ENCODE measurements at regions not wholly inside any gene's neighbourhood (a gene's known extent, or its start where the extent isn't known, plus 50 kb on each side); places are given as distances from the start of the nearest gene placed in this dataset.

DNA sequence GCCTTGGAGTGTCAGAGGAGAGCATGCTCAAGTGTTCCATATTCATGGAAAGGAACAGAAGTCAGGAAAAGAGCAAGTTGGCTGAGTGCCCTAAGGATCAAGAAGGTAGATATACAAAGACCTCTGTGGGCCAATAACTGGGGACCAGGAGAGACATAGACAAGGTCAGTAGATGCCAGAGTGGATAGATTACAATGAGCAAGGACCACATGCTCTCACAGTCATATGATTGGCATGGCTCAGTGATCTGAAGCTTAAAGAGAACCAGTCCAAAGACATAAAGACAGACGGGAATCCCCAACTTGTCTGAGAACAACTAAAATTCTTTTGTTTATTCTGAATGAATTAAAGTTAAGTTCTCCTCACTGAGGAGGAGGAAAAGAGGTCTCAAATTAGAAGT, 289.7 kb downstream of the HS3ST1 start:
- no peak for DNase-seq
- Histone ChIP-seq H3K27ac (no peak overlapping the region), H3K4me1 (no peaks in the 10 kb centered on the region), H3K9me3 (no peaks in the 10 kb centered on the region), H3K27me3 (no peaks in the 10 kb centered on the region), H3K4me3 (no peak overlapping the region), H3K36me3 (no peaks in the 10 kb centered on the region)
- TF ChIP-seq, protein P1, sequence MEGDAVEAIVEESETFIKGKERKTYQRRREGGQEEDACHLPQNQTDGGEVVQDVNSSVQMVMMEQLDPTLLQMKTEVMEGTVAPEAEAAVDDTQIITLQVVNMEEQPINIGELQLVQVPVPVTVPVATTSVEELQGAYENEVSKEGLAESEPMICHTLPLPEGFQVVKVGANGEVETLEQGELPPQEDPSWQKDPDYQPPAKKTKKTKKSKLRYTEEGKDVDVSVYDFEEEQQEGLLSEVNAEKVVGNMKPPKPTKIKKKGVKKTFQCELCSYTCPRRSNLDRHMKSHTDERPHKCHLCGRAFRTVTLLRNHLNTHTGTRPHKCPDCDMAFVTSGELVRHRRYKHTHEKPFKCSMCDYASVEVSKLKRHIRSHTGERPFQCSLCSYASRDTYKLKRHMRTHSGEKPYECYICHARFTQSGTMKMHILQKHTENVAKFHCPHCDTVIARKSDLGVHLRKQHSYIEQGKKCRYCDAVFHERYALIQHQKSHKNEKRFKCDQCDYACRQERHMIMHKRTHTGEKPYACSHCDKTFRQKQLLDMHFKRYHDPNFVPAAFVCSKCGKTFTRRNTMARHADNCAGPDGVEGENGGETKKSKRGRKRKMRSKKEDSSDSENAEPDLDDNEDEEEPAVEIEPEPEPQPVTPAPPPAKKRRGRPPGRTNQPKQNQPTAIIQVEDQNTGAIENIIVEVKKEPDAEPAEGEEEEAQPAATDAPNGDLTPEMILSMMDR (IDR thresholded peaks at IDR 0.05) = no peak
- no peak for TF ChIP-seq POLR2A (IDR thresholded peaks at IDR 0.05)

DNA sequence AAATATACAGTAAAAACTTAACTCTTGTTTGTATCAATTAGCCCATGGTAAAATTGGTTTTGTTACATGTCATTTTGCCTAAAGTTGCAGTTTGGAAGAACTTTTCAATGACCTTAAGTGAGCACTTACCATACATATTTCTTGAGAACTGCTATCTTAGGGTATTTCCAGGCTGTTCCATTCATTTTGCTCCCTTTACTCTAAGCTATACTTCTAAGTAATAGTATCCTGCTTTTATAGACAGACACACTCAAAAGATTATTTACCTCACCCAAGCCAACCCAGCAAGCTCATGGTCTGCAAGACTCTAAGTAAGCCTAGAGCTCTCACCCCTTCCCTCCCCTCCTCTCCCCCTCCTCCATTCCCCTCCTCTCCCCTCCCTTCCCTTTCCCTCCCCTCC, 294.0 kb downstream of the HS3ST1 start:
- DNase-seq = no peak

DNA sequence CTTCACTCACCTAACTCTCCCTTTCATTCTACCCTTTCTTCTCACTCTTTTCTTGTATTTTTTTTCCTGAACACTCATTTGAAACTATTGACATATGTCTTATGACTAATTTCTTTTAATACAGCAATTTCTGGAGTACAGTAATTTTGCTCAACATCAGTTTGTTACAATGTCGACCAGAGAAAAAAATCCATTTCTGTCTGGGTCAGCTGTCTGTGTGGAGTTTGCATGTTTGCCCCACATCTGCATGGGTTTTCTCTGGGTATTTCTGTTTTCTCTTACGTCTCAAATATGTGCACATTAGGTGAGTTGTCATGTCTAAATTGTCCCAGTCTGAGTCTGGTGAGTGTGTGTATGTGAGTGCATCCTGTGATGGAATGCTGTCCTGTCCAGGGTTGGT, 294.8 kb downstream of the HS3ST1 start:
- no peaks in the 10 kb centered on the region for H3K27me3 ChIP-seq
- no peaks in the 10 kb centered on the region for H3K9me3 ChIP-seq
- H3K36me3 ChIP-seq = no peaks in the 10 kb centered on the region
- no peak overlapping the region for H3K4me3 ChIP-seq
- H3K27ac ChIP-seq = no peak overlapping the region
- no peak for TF ChIP-seq POLR2A (IDR thresholded peaks at IDR 0.05)
- TF ChIP-seq, protein P1 (IDR thresholded peaks at IDR 0.05) = no peak
- H3K4me1 ChIP-seq = no peaks in the 10 kb centered on the region
- DNase-seq = no peak

More for the DNA sequence above, 294.0 kb downstream of the HS3ST1 start:
- no peaks in the 10 kb centered on the region for H3K27me3 ChIP-seq
- no peaks in the 10 kb centered on the region for H3K36me3 ChIP-seq
- TF ChIP-seq POLR2A (IDR thresholded peaks at IDR 0.05) = no peak
- TF ChIP-seq, protein P1 (IDR thresholded peaks at IDR 0.05) = no peak
- H3K27ac ChIP-seq = no peak overlapping the region
- no peak overlapping the region for H3K4me3 ChIP-seq
- H3K4me1 ChIP-seq = no peaks in the 10 kb centered on the region
- no peaks in the 10 kb centered on the region for H3K9me3 ChIP-seq

DNA sequence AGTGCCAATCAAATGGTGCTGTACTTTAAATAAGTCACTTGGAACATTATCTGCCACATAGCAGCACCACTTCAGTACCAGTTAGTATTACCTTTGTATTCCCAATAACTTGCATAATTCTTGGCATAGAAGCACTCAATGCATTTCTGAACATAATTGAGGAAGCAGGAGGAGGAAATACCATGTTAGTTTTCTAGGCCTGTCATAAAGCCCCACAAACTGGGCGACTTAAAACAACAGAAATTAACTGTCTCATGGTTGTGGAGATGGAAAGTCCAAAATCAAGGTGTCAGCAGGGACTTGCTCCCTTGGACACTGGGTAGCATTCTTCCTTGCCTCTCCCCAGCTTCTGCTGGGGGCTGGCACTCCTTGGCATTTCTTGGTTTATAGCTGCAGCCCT, 296.2 kb downstream of the HS3ST1 start:
- no peaks in the 10 kb centered on the region for H3K4me1 ChIP-seq
- TF ChIP-seq, protein P1 (IDR thresholded peaks at IDR 0.05) = no peak
- TF ChIP-seq POLR2A (IDR thresholded peaks at IDR 0.05) = no peak
- no peaks in the 10 kb centered on the region for H3K27me3 ChIP-seq
- H3K36me3 ChIP-seq = no peaks in the 10 kb centered on the region
- H3K27ac ChIP-seq = no peak overlapping the region
- no peak overlapping the region for H3K4me3 ChIP-seq
- no peak for DNase-seq
- H3K9me3 ChIP-seq = no peaks in the 10 kb centered on the region

DNA sequence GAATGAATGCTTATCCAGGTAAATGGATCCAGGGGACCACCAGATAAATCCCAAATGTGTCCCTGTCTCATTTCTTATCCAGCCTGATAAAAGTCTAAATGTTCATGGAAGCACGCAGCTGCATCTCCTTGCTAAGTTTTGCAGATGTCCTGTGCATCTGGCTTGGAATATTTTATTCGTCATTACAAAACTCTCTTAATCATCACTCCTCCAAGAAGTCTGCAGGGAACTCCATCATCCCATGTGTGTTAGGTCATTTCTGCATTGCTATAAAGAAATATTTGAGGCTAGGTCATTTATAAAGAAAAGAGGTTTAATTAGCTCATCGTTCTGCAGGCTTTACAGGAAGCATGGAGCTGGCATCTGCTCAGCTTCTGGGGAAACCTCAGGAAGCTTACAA, 297.2 kb downstream of the HS3ST1 start:
- TF ChIP-seq, protein P1 (IDR thresholded peaks at IDR 0.05) = no peak
- Histone ChIP-seq H3K4me3 (no peak overlapping the region), H3K9me3 (no peaks in the 10 kb centered on the region), H3K4me1 (no peaks in the 10 kb centered on the region), H3K36me3 (no peaks in the 10 kb centered on the region), H3K27ac (no peak overlapping the region), H3K27me3 (no peaks in the 10 kb centered on the region)
- no peak for DNase-seq
